ENCODE measurements at regions not wholly inside any gene's neighbourhood (a gene's known extent, or its start where the extent isn't known, plus 50 kb on each side); places are given as distances from the start of the nearest gene placed in this dataset.

DNA sequence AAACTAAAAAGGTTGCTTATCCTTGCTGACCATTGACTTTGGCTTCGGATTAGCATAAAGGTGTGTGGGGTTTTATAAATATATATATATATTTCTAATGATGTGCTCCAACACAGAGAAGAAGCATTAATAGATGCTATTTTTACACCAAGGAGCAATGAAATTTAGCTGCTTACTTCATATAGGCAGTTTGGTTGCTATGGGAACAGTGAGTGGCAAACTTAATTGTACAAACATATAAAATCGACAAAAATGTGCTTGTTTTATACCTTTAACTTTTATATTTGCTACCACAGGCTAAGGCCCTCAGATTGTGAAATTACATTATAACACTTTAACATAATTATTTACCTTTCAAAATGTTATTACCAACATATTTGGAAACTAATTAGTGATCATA lies 303.4 kb downstream of the SEC23A start:
- Histone ChIP-seq H3K36me3 (ENCODE audit: control insufficient read depth, insufficient read depth, low read length) (no peaks in the 10 kb centered on the region), H3K79me2 (ENCODE audit: control insufficient read depth, insufficient read depth, low read length) (no peaks in the 10 kb centered on the region), H3K9ac (ENCODE audit: insufficient read depth in 1 of 2, low read depth in 2 of 2, low read length in 2 of 2) (no peak overlapping the region), H2AFZ (ENCODE audit: low read depth, low read length) (no peak overlapping the region), H3K9me3 (replicated peaks; ENCODE audit: control insufficient read depth, insufficient read depth, low read depth, low read length) (no peaks in the 10 kb centered on the region), H3K4me3 (no peak overlapping the region), H3K27me3 (ENCODE audit: control insufficient read depth in 2 of 2, insufficient read depth in 2 of 2, low read length in 2 of 2) (no peaks in the 10 kb centered on the region), H3K27ac (ENCODE audit: extremely low read depth, low read depth, low read length) (no peak overlapping the region), H4K20me1 (replicated peaks; ENCODE audit: control insufficient read depth, insufficient read depth, low read length) (no peaks in the 10 kb centered on the region), H3K4me1 (replicated peaks in 1 of 2; ENCODE audit: control insufficient read depth in 2 of 2, insufficient read depth in 2 of 2, low read length in 2 of 2) (no peaks in the 10 kb centered on the region), H3K9me1 (ENCODE audit: control insufficient read depth, insufficient read depth, low read length) (no peaks in the 10 kb centered on the region), H3K4me2 (ENCODE audit: insufficient read depth, low read length) (no peak overlapping the region)
- intact Hi-C loops (cut with micrococcal nuclease) (no loop called here), in situ Hi-C loops (cut with MboI) (no loop called here)
- no peak for TF ChIP-seq GATAD2B (IDR thresholded peaks at IDR 0.05; ENCODE audit: borderline replicate concordance)
- peak; percentile 13; the same call in 1 of the 2 replicates for TF ChIP-seq RFX1 (IDR thresholded peaks at IDR 0.05)
- CTCF ChIA-PET (ENCODE audit: low intra/inter-chr PET ratio) = no interaction called here
- FAIRE-seq (no peak), ATAC-seq (no peak), DNase-seq (ENCODE audit: extremely low read depth in 1 of 4, low spot score in 3 of 4) (no peak)
- no TSS peak for BruUV-seq (replicated peaks)
- POLR2A ChIA-PET = no interaction called here
- WGBS (ENCODE audit: insufficient coverage, low coverage, missing lambda C conversion rate) = 7% methylated on average over 2 of the region's 2 CpGs

DNA sequence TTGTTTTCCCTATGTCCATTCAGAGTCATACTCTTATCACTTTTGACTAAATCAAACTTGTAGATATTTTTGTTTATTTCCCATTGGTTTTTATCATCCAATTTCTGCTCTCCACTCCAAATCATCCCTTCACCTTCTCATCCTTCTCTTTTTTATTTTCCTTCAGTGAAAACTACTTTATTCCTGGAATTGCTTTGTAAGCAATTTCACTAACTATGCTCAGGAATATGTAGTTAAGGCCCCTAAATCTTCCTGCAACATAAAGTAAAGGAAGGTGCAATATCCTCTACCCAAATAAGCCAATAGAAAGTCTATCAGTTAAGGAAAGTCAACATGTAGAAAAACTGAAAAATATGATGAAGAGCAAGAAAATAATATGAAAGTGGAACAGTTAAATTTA lies 308.4 kb downstream of the SEC23A start:
- CTCF ChIA-PET (ENCODE audit: low intra/inter-chr PET ratio) = no interaction called here
- BruUV-seq (replicated peaks) = no TSS peak

More for the DNA sequence above, 308.4 kb downstream of the SEC23A start:
- Histone ChIP-seq H3K9me1 (ENCODE audit: control insufficient read depth, insufficient read depth, low read length) (no peaks in the 10 kb centered on the region), H3K27me3 (ENCODE audit: control insufficient read depth in 2 of 2, insufficient read depth in 2 of 2, low read length in 2 of 2) (no peaks in the 10 kb centered on the region), H3K4me3 (no peak overlapping the region), H3K4me2 (ENCODE audit: insufficient read depth, low read length) (no peak overlapping the region), H3K9ac (ENCODE audit: insufficient read depth in 1 of 2, low read depth in 2 of 2, low read length in 2 of 2) (no peak overlapping the region), H3K9me3 (replicated peaks; ENCODE audit: control insufficient read depth, insufficient read depth, low read depth, low read length) (no peaks in the 10 kb centered on the region), H3K36me3 (ENCODE audit: control insufficient read depth, insufficient read depth, low read length) (no peaks in the 10 kb centered on the region), H2AFZ (ENCODE audit: low read depth, low read length) (no peak overlapping the region), H3K79me2 (ENCODE audit: control insufficient read depth, insufficient read depth, low read length) (no peaks in the 10 kb centered on the region), H3K4me1 (replicated peaks in 1 of 2; ENCODE audit: control insufficient read depth in 2 of 2, insufficient read depth in 2 of 2, low read length in 2 of 2) (no peaks in the 10 kb centered on the region), H4K20me1 (replicated peaks; ENCODE audit: control insufficient read depth, insufficient read depth, low read length) (no peaks in the 10 kb centered on the region), H3K27ac (ENCODE audit: extremely low read depth, low read depth, low read length) (no peak overlapping the region)
- no peak for ATAC-seq
- POLR2A ChIA-PET = no interaction called here
- no peak for DNase-seq (ENCODE audit: extremely low read depth in 1 of 4, low spot score in 3 of 4)
- FAIRE-seq = no peak
- TF ChIP-seq ZNF511 (CRISPR knock-in tag; IDR thresholded peaks at IDR 0.05) = no peak
- TF ChIP-seq HDAC8 (tag; IDR thresholded peaks at IDR 0.05) = no peak
- TF ChIP-seq ZNF253 (CRISPR knock-in tag; conservative IDR thresholded peaks at IDR 0.05) = no peak
- no peak for TF ChIP-seq MXI1 (IDR thresholded peaks at IDR 0.05; ENCODE audit: low read depth, low read length)
- TF ChIP-seq ZNF316 (IDR thresholded peaks at IDR 0.05) = 0 out of 2 replicates have a peak, but pooled peaks have one; percentile 5
- intact Hi-C loops (cut with micrococcal nuclease) = no loop called here
- in situ Hi-C loops (cut with MboI) = no loop called here
